GM21576 (cell line): ENCODE measurements at regions not wholly inside any gene's neighbourhood (a gene's known extent, or its start where the extent isn't known, plus 50 kb on each side); places are given as distances from the start of the nearest gene placed in this dataset.

Experiments
- ATAC-seq: cut with Tn5 transposase; IDR thresholded peaks from one replicate; pipeline ENCODE4 v1.9.1; 2021; ENCODE audit warnings: mild to moderate bottlenecking, moderate library complexity; ENCODE audit not compliant: unreplicated experiment

- ATAC-seq = no peak
Observed at GRCh38 chrX:19172741-19173140, 50.5 kb upstream of the ADGRG2 start.

GRCh38 chrX:19174401-19175025 lies 52.2 kb upstream of the ADGRG2 start:
- no peak for ATAC-seq

GRCh38 chrX:19176901-19177630 lies 54.8 kb upstream of the ADGRG2 start:
- ATAC-seq = no peak

- no peak for ATAC-seq
Observed at GRCh38 chrX:19177721-19178120, 55.5 kb upstream of the ADGRG2 start.

- ATAC-seq = no peak
Observed at GRCh38 chrX:19178402-19178801, 56.1 kb upstream of the ADGRG2 start.

GRCh38 chrX:19179389-19179788 lies 57.1 kb upstream of the ADGRG2 start:
- no peak for ATAC-seq

GRCh38 chrX:19181345-19181744 lies 59.1 kb upstream of the ADGRG2 start:
- no peak for ATAC-seq

- ATAC-seq = no peak
Observed at GRCh38 chrX:19182785-19183184, 60.5 kb upstream of the ADGRG2 start.

GRCh38 chrX:19183761-19184477 lies 61.7 kb upstream of the ADGRG2 start:
- ATAC-seq = no peak

GRCh38 chrX:19188566-19188965 lies 66.3 kb upstream of the ADGRG2 start:
- no peak for ATAC-seq

- ATAC-seq = no peak
Observed at GRCh38 chrX:19190902-19191301, 68.6 kb upstream of the ADGRG2 start.

- ATAC-seq = no peak
Observed at GRCh38 chrX:19193565-19193964, 71.3 kb upstream of the ADGRG2 start.

- peak; percentile 58 for ATAC-seq
Observed at GRCh38 chrX:19194285-19195242, 72.3 kb upstream of the ADGRG2 start.

- ATAC-seq = no peak
Observed at GRCh38 chrX:19195243-19195610, 73.0 kb upstream of the ADGRG2 start.

- ATAC-seq = no peak
Observed at GRCh38 chrX:19198473-19198872, 76.2 kb upstream of the ADGRG2 start.

GRCh38 chrX:19202171-19202570 lies 79.9 kb upstream of the ADGRG2 start:
- ATAC-seq = no peak

GRCh38 chrX:19204636-19205035 lies 82.4 kb upstream of the ADGRG2 start:
- no peak for ATAC-seq

GRCh38 chrX:19212037-19212436 lies 89.8 kb upstream of the ADGRG2 start:
- peak; percentile 49 for ATAC-seq

- no peak for ATAC-seq
Observed at GRCh38 chrX:19213610-19214152, 91.4 kb upstream of the ADGRG2 start.

- ATAC-seq = no peak
Observed at GRCh38 chrX:19214311-19214710, 92.0 kb upstream of the ADGRG2 start.

- no peak for ATAC-seq
Observed at GRCh38 chrX:19225909-19226308, 103.6 kb upstream of the ADGRG2 start.
